ENCODE measurements at regions not wholly inside any gene's neighbourhood (a gene's known extent, or its start where the extent isn't known, plus 50 kb on each side); places are given as distances from the start of the nearest gene placed in this dataset.
"Not testable (repeated sequence)": the region's sequence is repeated elsewhere in the genome, so short reads cannot be mapped to it uniquely, and the experiment has no call there.

- H3K36me3 Mint-ChIP-seq (ENCODE audit: low read depth), result no peaks in the 10 kb centered on the region
- peaks cover 11% of the 10 kb centered on the region for H3K9me3 Mint-ChIP-seq
- no peaks in the 10 kb centered on the region for H3K27me3 Mint-ChIP-seq
- H3K27ac Mint-ChIP-seq, result no peak overlapping the region
- peaks cover 14% of the 10 kb centered on the region for H3K4me1 Mint-ChIP-seq (ENCODE audit: low read depth)
- H3K4me3 Mint-ChIP-seq, result no peak overlapping the region
- intact Hi-C loops (cut with micrococcal nuclease), result no loop called here
These were observed 100.5 kb downstream of the DLEU7 start for GRCh38 chr13:50742968-50743367.

DNA sequence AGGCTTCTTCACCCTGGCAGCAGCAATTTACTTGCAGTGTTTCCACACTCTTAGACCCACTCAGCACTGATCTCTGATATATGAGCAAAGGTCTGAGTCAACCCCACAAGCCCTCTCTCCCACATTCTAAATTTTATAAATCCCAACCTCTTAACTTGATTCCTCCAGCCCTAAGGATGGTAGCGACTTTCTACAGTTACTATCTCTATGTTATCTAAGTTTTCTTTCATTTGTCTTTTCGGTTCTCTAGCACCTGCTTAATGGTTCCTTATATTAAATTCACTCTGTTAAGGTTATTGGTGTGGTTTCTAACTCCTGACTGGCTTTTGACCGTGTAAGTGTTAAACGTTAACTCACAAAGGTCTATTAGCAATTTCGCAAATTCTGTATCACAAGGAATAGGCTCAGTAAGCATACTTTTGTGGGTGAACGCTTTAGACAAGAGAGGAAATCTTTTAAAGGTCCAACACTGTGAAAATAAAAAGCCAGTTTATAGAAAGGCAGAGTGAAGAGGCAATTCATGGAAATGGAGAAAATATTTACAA, 99.3 kb downstream of the DLEU7 start:
- Mint-ChIP-seq H3K36me3 (ENCODE audit: low read depth) (no peaks in the 10 kb centered on the region), H3K9me3 (peaks cover 11% of the 10 kb centered on the region), H3K4me1 (ENCODE audit: low read depth) (peaks cover 14% of the 10 kb centered on the region), H3K27ac (no peak overlapping the region), H3K4me3 (no peak overlapping the region), H3K27me3 (no peaks in the 10 kb centered on the region)
- intact Hi-C loops (cut with micrococcal nuclease), result no loop called here

DNA sequence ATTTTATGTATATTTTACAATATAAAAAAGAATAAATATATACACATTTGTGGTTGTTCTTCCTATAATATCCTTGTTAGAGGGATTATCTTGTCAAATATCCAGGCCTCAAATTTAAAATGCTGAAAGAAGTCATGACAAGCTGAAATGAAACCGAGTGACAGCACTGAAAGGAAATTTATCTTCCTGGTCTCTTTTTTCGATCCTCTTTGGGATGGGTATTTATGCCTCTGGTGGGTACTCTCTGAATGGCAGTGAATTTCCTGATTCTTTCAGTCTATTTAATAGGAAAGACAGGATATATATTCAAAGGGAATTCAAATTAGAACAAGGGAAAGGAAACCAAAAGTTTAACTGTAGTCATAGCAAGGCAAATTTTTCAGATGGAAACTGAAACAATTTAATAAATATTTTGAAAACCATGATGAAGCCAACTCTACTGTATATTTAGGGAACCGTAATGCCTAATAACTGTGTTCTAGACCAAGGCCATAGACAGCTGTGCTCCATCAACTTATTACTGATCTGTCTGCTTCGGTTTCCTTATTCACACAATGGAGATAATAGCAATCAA, 97.9 kb downstream of the DLEU7 start:
- Mint-ChIP-seq H3K4me1 (ENCODE audit: low read depth) (peaks cover 14% of the 10 kb centered on the region), H3K9me3 (peaks cover 16% of the 10 kb centered on the region), H3K27ac (no peak overlapping the region), H3K4me3 (no peak overlapping the region), H3K36me3 (ENCODE audit: low read depth) (no peaks in the 10 kb centered on the region), H3K27me3 (peaks cover 1% of the 10 kb centered on the region)
- intact Hi-C loops (cut with micrococcal nuclease), result no loop called here

- peaks cover 21% of the 10 kb centered on the region for H3K4me1 Mint-ChIP-seq (ENCODE audit: low read depth)
- H3K36me3 Mint-ChIP-seq (ENCODE audit: low read depth), result no peaks in the 10 kb centered on the region
- peaks cover 8% of the 10 kb centered on the region for H3K9me3 Mint-ChIP-seq
- intact Hi-C loops (cut with micrococcal nuclease), result no loop called here
- H3K27me3 Mint-ChIP-seq, result peaks cover 1% of the 10 kb centered on the region
- no peak overlapping the region for H3K27ac Mint-ChIP-seq
- H3K4me3 Mint-ChIP-seq, result no peak overlapping the region
These were observed 95.6 kb downstream of the DLEU7 start for GRCh38 chr13:50747737-50748350.

DNA sequence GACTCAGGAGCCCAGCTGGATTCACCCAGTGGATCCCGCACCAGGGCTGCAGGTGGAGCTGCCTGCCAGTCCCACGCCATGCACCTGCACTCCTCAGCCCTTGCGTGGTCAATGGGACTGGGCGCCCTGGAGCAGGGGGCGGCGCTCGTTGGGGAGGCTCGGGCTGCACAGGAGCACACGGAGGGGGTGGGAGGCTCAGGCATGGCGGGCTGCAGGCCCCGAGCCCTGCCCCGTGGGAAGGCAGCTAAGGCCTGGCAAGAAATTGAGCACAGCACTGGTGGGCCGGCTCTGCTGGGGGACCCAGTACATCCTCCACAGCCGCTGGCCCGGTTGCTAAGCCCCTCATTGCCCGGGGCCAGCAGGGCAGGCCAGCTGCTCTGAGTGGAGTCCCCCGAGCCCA, 90.3 kb downstream of the DLEU7 start:
- H3K27ac Mint-ChIP-seq; intact Hi-C loops (cut with micrococcal nuclease); H3K27me3 Mint-ChIP-seq; H3K4me3 Mint-ChIP-seq; H3K36me3 Mint-ChIP-seq (ENCODE audit: low read depth): not testable (repeated sequence)
- Mint-ChIP-seq H3K4me1 (ENCODE audit: low read depth) (peaks cover 13% of the 10 kb centered on the region), H3K9me3 (peaks cover 22% of the 10 kb centered on the region)

- H3K27ac Mint-ChIP-seq; H3K4me3 Mint-ChIP-seq; H3K27me3 Mint-ChIP-seq; H3K4me1 Mint-ChIP-seq (ENCODE audit: low read depth); H3K36me3 Mint-ChIP-seq (ENCODE audit: low read depth); intact Hi-C loops (cut with micrococcal nuclease): not testable (repeated sequence)
- peaks cover 14% of the 10 kb centered on the region for H3K9me3 Mint-ChIP-seq
These were observed 87.4 kb downstream of the DLEU7 start for GRCh38 chr13:50755862-50756685.

GRCh38 chr13:50757008-50757407, 86.5 kb downstream of the DLEU7 start:
- no peaks in the 10 kb centered on the region for H3K36me3 Mint-ChIP-seq (ENCODE audit: low read depth)
- no peaks in the 10 kb centered on the region for H3K27me3 Mint-ChIP-seq
- peaks cover 14% of the 10 kb centered on the region for H3K9me3 Mint-ChIP-seq
- H3K4me1 Mint-ChIP-seq (ENCODE audit: low read depth), result peaks cover 1% of the 10 kb centered on the region
- H3K27ac Mint-ChIP-seq, result no peak overlapping the region
- H3K4me3 Mint-ChIP-seq, result no peak overlapping the region
- intact Hi-C loops (cut with micrococcal nuclease), result no loop called here

GRCh38 chr13:50758796-50759195, 84.7 kb downstream of the DLEU7 start:
- Mint-ChIP-seq H3K4me1 (ENCODE audit: low read depth) (peaks cover 11% of the 10 kb centered on the region), H3K9me3 (peaks cover 14% of the 10 kb centered on the region), H3K27me3 (peaks cover 2% of the 10 kb centered on the region), H3K27ac (no peak overlapping the region), H3K4me3 (no peak overlapping the region), H3K36me3 (ENCODE audit: low read depth) (no peaks in the 10 kb centered on the region)
- intact Hi-C loops (cut with micrococcal nuclease), result no loop called here

- intact Hi-C loops (cut with micrococcal nuclease), result no loop called here
- no peak overlapping the region for H3K4me3 Mint-ChIP-seq
- H3K27ac Mint-ChIP-seq, result no peak overlapping the region
- H3K36me3 Mint-ChIP-seq (ENCODE audit: low read depth), result no peaks in the 10 kb centered on the region
- H3K9me3 Mint-ChIP-seq, result no peaks in the 10 kb centered on the region
- peaks cover 11% of the 10 kb centered on the region for H3K4me1 Mint-ChIP-seq (ENCODE audit: low read depth)
- H3K27me3 Mint-ChIP-seq, result peaks cover 3% of the 10 kb centered on the region
These were observed 82.7 kb downstream of the DLEU7 start for GRCh38 chr13:50760751-50761150.

DNA sequence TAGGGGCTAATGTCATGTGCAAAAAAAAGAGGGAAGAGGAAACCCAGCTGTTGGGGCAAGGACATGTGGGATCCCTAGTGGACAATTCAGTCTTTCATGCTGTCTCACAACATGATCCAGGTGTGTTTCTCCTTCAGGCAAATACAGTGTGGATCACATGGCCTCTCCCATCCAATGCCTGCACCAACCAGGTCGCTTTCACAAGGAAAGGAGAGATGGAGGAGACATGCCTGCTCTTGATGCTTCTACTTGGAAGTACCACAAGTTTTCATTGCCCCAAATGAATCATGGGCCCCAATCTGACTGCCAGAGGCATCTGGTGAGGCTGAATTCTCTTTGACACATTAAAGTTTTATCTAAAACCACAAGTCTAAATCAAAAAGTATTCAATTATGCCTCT, 82.1 kb downstream of the DLEU7 start:
- Mint-ChIP-seq H3K27ac (no peak overlapping the region), H3K4me3 (no peak overlapping the region), H3K9me3 (no peaks in the 10 kb centered on the region), H3K4me1 (ENCODE audit: low read depth) (peaks cover 11% of the 10 kb centered on the region), H3K36me3 (ENCODE audit: low read depth) (no peaks in the 10 kb centered on the region), H3K27me3 (peaks cover 4% of the 10 kb centered on the region)
- intact Hi-C loops (cut with micrococcal nuclease), result no loop called here

DNA sequence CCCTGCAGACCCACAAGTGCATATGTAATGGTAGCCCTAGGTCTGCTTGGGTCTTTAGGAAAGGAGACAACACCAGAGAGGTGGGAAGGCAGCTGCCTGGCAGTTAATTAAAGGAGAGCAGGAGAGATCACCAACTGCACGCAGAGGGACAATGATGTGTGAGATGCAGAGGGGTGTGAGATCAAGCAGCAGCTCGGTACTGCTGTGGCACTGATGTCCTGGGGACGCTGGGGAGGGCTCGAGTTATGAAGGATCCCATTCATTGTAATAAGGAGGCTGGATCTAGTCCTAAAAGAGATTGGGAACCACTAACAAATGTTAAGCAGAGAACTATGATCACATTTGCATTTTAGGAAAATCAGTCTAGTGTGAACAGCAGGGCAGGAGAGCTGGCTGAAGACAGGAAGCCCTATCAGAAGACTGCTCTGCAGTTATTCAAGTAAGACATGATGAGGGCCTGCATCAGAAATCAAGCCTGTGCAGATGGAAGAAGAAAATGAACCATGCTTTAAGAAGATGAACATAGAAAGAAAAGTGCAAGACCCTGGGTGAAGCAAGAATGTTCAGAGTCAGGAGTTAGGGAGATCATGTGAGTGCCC, 80.4 kb downstream of the DLEU7 start:
- Mint-ChIP-seq H3K9me3 (no peaks in the 10 kb centered on the region), H3K27ac (no peak overlapping the region), H3K4me1 (ENCODE audit: low read depth) (peaks cover 11% of the 10 kb centered on the region), H3K27me3 (peaks cover 4% of the 10 kb centered on the region), H3K36me3 (ENCODE audit: low read depth) (no peaks in the 10 kb centered on the region), H3K4me3 (no peak overlapping the region)
- intact Hi-C loops (cut with micrococcal nuclease), result no loop called here

GRCh38 chr13:50766013-50766412, 77.5 kb downstream of the DLEU7 start:
- intact Hi-C loops (cut with micrococcal nuclease), result no loop called here
- H3K4me3 Mint-ChIP-seq, result no peak overlapping the region
- H3K27ac Mint-ChIP-seq, result no peak overlapping the region
- peaks cover 11% of the 10 kb centered on the region for H3K4me1 Mint-ChIP-seq (ENCODE audit: low read depth)
- no peaks in the 10 kb centered on the region for H3K9me3 Mint-ChIP-seq
- peaks cover 4% of the 10 kb centered on the region for H3K27me3 Mint-ChIP-seq
- H3K36me3 Mint-ChIP-seq (ENCODE audit: low read depth), result no peaks in the 10 kb centered on the region

DNA sequence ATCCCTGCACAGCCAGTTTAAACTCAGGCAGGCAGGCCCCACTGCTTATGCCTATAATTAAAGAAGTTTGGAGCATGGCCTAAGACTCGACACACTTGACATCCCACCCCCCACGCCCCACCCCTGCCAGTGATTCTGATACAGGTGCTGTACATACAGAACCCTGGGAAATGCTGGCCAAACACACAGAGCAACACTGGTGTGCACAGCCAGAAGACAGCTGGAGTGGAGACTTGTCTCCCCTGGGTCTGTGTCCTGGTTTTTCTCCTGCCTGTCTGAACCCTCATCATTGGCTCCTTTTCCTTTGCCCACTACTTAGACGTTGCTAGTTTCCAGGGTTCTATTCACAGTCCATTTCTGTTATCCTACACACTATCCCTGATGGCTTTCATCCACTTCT, 76.8 kb downstream of the DLEU7 start:
- Mint-ChIP-seq H3K27me3 (peaks cover 4% of the 10 kb centered on the region), H3K4me1 (ENCODE audit: low read depth) (peaks cover 11% of the 10 kb centered on the region), H3K4me3 (no peak overlapping the region), H3K9me3 (no peaks in the 10 kb centered on the region), H3K27ac (no peak overlapping the region), H3K36me3 (ENCODE audit: low read depth) (no peaks in the 10 kb centered on the region)
- intact Hi-C loops (cut with micrococcal nuclease), result no loop called here

- H3K4me1 Mint-ChIP-seq (ENCODE audit: low read depth); intact Hi-C loops (cut with micrococcal nuclease); H3K4me3 Mint-ChIP-seq; H3K27me3 Mint-ChIP-seq; H3K27ac Mint-ChIP-seq; H3K36me3 Mint-ChIP-seq (ENCODE audit: low read depth): not testable (repeated sequence)
- peaks cover 20% of the 10 kb centered on the region for H3K9me3 Mint-ChIP-seq
These were observed 70.6 kb downstream of the DLEU7 start for GRCh38 chr13:50772881-50773280.

Measured in dendritic cell treated with granulocyte-macrophage colony-stimulating factor and Interleukin-4, amounts not matched to agents 40 ng/mL and 50 ng/mL, for 4 days (primary cell).